RWPE1 (cell line): ENCODE measurements at regions not wholly inside any gene's neighbourhood (a gene's known extent, or its start where the extent isn't known, plus 50 kb on each side); places are given as distances from the start of the nearest gene placed in this dataset.
A peak's percentile ranks its signal among the peaks of the same experiment; 100 is the strongest.

Experiments used
- CTCF ChIA-PET: fragments of 350-600 bp; sonication (Branson Sonifier 250); formaldehyde crosslinking; extraction: SDS; loops from one replicate; lab custom pipeline; 2021; lab: Yijun Ruan, JAX
- POLR2A ChIA-PET: fragments of 400-600 bp; formaldehyde crosslinking; extraction: SDS; loops from one replicate; lab custom pipeline; 2020; ENCODE audit warnings: antibody characterized with exemption; ENCODE audit not compliant: low non-redundant PET; lab: Yijun Ruan, JAX
- DNase-seq: peaks from one replicate; pipeline ENCODE4 v3.0.0; 2012; ENCODE audit warnings: low spot score
- H3K27ac ChIP-seq: fragments of 450-650 bp; 2 replicates; pipeline ENCODE4 v1.5.1; 2017
- CTCF ChIP-seq: fragments of 450-650 bp; conservative IDR thresholded peaks from 2 replicates; pipeline ENCODE4 v1.5.1; 2017; ENCODE audit warnings: low read depth, mild to moderate bottlenecking

- CTCF ChIA-PET: interaction anchor here (0.6 to 0.7 kb wide), 2 partner anchors 309 to 517 kb away, joined by 3 read pairs; no protein-coding TSS in a partner anchor
- DNase-seq: peak; percentile 14
- TF ChIP-seq CTCF: peak; percentile 52
- POLR2A ChIA-PET: no interaction called here
- H3K27ac ChIP-seq: no peak overlapping the region
Measured at GRCh38 chr1:70528590-70529333, 117.7 kb downstream of the CTH start.

GRCh38 chr1:70536708-70537366 is 125.8 kb downstream of the CTH start:
- ChIA-PET POLR2A (no interaction called here), CTCF (no interaction called here)
- no peak overlapping the region for H3K27ac ChIP-seq
- TF ChIP-seq CTCF: no peak
- no peak for DNase-seq

DNA sequence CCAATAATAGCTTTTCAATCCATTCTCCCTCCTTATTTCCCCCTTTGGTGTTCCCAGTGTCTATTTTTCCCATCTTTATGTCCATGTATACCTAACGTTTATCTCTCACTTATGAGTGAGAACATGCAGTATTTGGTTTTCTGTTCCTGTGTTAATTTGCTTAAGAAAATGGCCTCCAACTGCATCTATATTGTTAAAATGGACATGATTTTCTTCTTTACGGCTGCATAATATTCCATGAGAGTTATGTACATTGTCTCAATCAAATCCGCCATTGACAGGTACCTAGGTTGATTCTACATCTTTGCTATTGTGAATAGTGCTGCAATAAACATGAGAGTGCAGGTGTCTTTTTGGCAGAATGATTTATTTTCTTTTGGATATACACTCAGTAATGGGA is 126.7 kb downstream of the CTH start:
- DNase-seq: no peak
- no peak for TF ChIP-seq CTCF
- ChIA-PET POLR2A (no interaction called here), CTCF (no interaction called here)
- no peak overlapping the region for H3K27ac ChIP-seq

DNA sequence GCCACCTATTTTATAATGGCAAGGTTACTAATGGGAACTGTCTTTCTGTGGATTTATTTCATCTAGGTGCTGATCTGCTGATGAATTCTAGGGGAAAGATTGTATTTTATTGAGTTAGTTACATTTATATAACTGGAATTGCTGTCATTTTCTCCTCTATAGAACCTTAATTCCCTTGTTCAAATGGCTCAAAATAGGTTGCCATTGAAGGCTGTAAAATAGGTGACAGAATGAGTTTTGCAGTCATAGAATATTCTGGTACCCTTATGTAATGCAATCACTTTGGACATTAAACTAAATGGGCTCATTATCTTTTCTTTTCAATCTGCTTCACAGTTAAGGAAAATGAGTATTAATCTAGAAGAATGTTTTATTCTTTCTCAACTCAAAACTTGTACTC is 131.0 kb downstream of the CTH start:
- DNase-seq: no peak
- TF ChIP-seq CTCF: no peak
- CTCF ChIA-PET: interaction anchor here (0.7 kb wide), 1 partner anchor 359 kb away, joined by 3 read pairs; no protein-coding TSS in a partner anchor
- POLR2A ChIA-PET: no interaction called here
- no peak overlapping the region for H3K27ac ChIP-seq

DNA sequence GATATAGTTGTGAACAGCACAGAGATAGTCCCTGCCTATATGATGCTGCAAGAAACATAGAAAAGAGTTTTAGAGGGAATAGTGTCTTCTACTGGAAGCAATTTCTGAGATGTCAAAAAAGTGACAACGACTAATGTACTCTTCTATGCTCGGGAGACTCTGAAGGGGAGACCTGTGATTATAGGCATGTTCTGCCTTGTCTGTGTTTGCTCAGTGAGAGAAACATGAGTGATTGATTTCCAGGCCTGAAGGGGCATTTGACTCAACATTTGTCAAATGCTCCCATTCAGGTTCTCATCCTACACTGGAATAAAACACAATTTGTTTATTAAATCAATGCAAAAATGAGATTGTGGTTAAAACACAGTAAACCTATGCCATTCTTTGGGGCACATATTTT is 131.8 kb downstream of the CTH start:
- no peak for DNase-seq
- H3K27ac ChIP-seq: no peak overlapping the region
- ChIA-PET POLR2A (no interaction called here), CTCF (interaction anchor here (0.7 kb wide), 1 partner anchor 602 kb away, joined by 4 read pairs; no protein-coding TSS in a partner anchor)
- TF ChIP-seq CTCF: no peak

- TF ChIP-seq CTCF: no peak
- POLR2A ChIA-PET: no interaction called here
- no peak for DNase-seq
- CTCF ChIA-PET: no interaction called here
- H3K27ac ChIP-seq: no peak overlapping the region
Measured at GRCh38 chr1:70546726-70547125, 135.7 kb downstream of the CTH start.
